Fibroblast of upper back skin (primary cell): ENCODE measurements at regions not wholly inside any gene's neighbourhood (a gene's known extent, or its start where the extent isn't known, plus 50 kb on each side); places are given as distances from the start of the nearest gene placed in this dataset.
"Not testable (repeated sequence)": the region's sequence is repeated elsewhere in the genome, so short reads cannot be mapped to it uniquely, and the experiment has no call there.

Experiments
- DNase-seq: peaks from one replicate; pipeline ENCODE4 v3.0.0-alpha.2; 2013

DNA sequence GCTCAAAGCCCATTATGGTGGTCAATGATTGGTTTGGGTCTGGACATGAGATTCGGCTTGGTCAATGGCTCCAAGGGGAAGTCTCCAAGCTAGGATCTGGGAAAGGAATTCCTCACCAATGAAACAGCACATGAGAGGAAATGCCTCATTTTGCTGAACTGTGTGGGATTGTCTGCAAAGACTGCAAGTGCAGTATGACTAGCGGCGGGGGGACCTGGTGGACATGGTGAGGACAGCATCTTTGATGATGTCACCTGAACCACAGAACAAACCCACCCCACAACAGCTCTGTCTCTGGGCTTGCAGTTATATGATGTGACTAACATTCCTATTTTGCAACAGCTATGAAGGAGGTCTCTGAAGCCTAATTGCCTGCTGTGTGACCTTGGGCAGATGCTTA is 50.6 kb upstream of the NKD1 start:
- peak; percentile 85 for DNase-seq

DNA sequence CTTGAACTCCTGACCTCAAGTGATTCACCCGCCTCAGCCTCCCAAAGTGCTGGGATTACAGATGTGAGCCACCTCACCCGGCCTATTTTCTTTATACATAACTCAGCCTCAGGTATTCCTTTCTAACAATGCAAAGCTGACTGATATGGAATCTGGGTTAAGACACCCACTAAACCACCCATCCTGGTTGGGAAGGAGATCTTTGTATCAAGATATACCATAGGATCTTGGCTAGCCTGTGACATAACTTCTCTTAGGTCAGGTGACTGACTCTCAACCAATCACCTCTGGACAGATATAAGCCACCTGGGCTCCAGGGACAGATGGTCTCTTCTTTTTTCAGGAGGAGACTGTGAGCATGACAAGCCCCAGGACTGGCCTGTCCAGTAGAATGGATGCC is 51.2 kb upstream of the NKD1 start:
- DNase-seq = no peak

- DNase-seq = no peak
These were observed 52.5 kb upstream of the NKD1 start for GRCh38 chr16:50495673-50496072.

GRCh38 chr16:50494501-50495491 is 53.4 kb upstream of the NKD1 start:
- DNase-seq = no peak

GRCh38 chr16:50491516-50491915 is 56.7 kb upstream of the NKD1 start:
- no peak for DNase-seq

- no peak for DNase-seq
These were observed 57.4 kb upstream of the NKD1 start for GRCh38 chr16:50490828-50491227.

GRCh38 chr16:50489182-50489581 is 59.0 kb upstream of the NKD1 start:
- DNase-seq = no peak

DNA sequence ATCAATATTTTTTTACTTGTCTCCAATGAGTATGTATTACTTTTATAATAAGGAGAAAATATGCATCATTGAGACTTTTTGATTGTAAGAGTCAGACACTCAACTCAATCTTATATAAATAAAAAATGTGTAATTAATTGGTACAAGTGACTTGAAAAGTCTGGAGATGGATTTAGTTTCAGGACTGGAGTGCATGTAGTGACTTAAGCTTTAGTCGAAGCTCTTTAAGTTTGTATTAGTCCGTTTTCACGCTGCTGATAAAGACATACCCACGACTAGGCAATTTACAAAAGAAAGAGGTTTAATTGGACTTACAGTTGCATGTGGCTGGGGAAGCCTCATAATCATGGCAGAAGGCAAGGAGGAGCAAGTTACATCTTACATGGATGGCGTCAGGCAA is 60.7 kb upstream of the NKD1 start:
- DNase-seq = no peak

- not testable (repeated sequence) for DNase-seq
These were observed 62.0 kb upstream of the NKD1 start for GRCh38 chr16:50486162-50486561.

DNA sequence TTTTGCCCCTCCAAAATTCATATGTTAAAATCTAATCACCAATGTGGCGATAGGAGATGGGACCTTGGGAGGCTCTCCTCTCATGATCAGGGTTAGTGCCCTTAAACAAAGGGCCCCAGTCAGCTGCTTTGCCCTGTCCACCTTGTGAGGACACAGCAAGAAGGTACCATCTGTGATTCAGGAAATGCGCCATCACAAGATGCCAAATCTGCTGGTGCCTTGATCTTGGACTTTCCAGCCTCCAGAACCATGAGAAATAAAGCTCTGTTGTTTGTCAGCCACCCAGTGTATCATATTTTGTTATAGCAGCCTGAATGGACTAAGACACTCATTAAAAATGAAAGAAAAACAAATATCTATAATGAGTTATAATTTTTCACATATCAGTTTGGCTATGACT is 63.0 kb upstream of the NKD1 start:
- no peak for DNase-seq

GRCh38 chr16:50482271-50482670 is 65.9 kb upstream of the NKD1 start:
- DNase-seq = no peak

DNA sequence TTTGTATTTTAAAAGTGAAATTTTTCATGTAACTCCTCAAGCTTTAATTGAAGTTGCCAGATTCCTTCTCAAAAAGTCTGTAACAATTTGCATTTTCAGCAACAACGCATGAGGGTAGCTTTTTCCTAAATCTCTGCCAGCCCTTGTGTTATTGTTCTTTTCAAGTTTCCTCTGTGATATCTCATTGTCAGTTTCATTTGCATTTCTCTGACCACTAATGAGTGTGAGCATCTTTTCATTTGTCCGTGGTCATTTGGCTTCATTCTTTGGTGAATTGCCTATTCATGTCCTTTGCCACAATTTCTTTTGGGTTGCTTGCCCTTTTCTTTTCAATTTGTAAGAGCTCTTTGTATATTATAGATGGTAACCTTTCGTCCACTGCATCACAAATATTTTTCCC is 68.0 kb upstream of the NKD1 start:
- no peak for DNase-seq

DNA sequence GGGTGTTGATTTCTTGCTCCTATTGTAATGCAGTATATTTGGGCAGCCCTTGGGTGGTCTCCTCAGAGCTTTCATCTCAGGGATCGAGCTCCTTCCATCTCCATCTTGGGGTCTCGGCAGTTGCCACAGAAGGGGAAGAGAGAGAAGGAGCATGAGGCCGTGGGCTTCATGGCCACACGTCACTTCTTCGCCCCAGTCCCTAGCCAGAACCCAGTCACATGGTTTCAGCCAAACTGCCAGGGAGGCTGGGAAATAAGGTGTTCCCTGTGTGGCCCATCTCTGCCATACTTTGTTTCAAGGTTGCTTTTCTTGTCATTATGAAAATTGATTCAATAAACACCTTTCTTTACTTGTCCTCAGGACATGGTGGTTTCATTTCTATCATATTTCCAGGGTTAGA is 68.4 kb upstream of the NKD1 start:
- DNase-seq = no peak

DNA sequence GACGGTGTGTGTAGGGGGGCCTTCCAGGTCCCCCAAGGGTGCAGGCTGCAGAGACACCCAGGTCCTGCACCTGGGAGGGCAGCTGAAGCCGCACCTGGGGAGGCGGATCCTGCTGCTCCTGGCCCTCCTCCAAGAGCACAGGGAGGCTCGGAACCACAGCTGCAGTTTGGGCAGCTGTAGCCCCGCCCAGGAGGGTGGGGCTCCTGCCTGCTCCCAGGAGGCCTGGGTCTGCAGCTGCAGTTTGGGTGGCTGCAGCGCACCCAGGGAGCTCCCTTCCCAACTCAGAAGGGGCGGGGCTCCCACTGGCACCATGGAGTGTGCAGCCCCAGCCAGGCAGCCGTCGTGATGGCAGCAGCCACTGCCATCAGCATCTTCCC is 69.4 kb upstream of the NKD1 start:
- DNase-seq = no peak

GRCh38 chr16:50478075-50478772 is 70.0 kb upstream of the NKD1 start:
- no peak for DNase-seq

GRCh38 chr16:50476486-50477255 is 71.5 kb upstream of the NKD1 start:
- no peak for DNase-seq

- DNase-seq = no peak
These were observed 73.0 kb upstream of the NKD1 start for GRCh38 chr16:50475170-50475569.

DNA sequence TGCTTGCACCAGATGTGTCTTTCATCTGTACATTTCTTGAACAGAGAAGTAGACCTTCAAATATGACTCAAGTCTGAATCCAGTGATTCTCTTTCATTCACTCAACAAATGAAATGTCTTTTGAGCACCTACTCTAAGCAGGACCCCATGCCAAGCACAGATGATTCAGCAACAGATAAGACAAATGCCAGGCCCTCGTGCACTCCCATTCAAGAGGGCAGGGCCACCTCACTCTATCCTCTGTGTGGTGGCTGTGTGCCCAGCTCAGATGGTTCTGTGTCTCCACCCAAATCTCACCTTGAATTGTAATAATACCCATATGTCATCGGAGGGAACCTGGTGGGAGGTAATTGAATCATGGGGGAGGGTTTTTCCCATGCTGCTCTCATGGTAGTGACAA is 74.1 kb upstream of the NKD1 start:
- DNase-seq = no peak

GRCh38 chr16:50473356-50473945 is 74.7 kb upstream of the NKD1 start:
- DNase-seq = peak; percentile 28

DNA sequence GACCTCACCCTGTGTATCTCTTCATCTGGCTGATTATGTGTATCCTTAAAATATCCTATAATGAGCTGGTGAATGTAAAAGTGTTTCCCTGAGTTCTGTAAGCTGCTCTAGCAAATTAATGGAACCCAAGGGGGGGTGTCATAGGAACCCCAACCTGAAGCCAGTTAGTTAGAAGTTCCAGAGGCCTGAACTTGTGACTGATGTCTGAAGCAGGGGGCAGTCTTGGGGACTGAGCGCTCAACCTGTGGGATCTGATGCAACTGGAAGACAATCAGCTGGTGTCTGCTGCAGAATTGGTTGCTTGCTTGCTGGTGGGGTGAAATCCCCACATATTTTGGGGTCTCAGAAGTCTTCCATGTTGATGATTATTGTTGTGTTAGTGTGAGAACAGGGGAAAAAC is 75.7 kb upstream of the NKD1 start:
- DNase-seq = no peak

DNA sequence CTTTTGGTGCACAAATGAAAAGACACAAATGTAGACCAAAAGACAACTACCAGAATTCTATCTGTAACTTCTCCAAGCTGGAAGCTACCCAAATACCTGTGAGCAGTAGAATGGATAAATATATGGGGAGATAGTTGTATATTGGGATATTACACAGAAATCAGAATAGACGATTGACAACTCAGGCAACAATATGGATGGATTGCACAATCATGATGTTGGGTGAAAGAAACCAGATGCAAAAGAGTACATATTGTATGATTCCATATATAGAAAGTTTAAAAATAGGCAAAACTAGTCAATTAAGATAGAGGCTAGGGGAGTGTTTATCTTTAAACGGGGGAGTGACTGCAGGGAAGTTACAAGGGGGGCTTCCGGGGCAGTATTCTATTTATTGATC is 77.5 kb upstream of the NKD1 start:
- DNase-seq = no peak

DNA sequence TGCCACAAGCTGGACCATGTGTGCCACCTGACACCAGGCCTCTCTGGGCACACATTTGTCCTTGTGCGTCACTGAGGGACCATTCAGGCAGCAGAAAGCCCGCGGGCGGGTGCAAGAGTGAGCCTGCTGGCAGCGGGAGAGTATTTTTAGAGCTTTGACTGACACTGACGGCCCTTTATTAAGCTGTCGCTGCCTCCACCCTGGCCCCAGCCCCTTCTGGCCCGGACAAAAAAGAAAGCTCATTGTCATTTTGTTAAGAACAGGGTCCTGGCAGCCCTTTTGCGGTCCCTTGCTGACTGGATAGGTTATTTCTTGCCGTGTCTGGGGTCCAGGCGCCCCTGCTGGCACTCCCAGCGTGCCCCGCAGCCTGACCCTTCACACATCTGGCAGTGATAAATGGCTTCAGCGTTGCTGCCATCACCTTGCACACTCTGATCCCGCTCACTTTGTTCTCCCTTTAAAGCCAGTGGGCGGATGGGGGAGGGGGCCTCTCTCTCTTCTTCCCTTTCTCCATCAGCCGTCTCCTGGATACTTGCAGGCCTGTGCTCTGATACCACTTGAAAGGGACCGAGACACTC is 78.4 kb upstream of the NKD1 start:
- DNase-seq = no peak
